H1 (cell line): ENCODE measurements at regions not wholly inside any gene's neighbourhood (a gene's known extent, or its start where the extent isn't known, plus 50 kb on each side); places are given as distances from the start of the nearest gene placed in this dataset.

ENCODE experiments used
- CEBPB ChIP-seq: IDR thresholded peaks from 2 replicates; pipeline ENCODE4 v1.6.1; 2012; ENCODE audit warnings: low read depth, low read length
- EZH2 ChIP-seq: fragments of 200-600 bp; sonication (generic); IDR thresholded peaks from 2 replicates; pipeline ENCODE4 v1.7.1; 2012; ENCODE audit warnings: low read depth, mild to moderate bottlenecking, moderate library complexity, low read length, inconsistent platforms; ENCODE audit not compliant: severe bottlenecking
- MAFK ChIP-seq: IDR thresholded peaks from 2 replicates; pipeline ENCODE4 v1.6.1; 2012; ENCODE audit warnings: low read depth, mild to moderate bottlenecking, improper control_type of control experiment, low read length
- MAX ChIP-seq: IDR thresholded peaks from 2 replicates; pipeline ENCODE4 v1.6.1; 2012; ENCODE audit warnings: inconsistent platforms
- ZNF274 ChIP-seq: IDR thresholded peaks from 2 replicates; pipeline ENCODE4 v1.7.0; 2012; ENCODE audit warnings: low read length, borderline replicate concordance; ENCODE audit errors: extremely low read depth
- TF ChIP-seq, protein P1 (sequence below), 3 experiments: IDR thresholded peaks; 1 replicate in 2 of 3; 2 replicates in 1 of 3; pipeline versions ENCODE4 v1.5.1 to v1.6.1; 2011; ENCODE audit warnings: low read length in 3 of 3, mild to moderate bottlenecking in 3 of 3, inconsistent platforms in 2 of 3, low read depth in 1 of 3, moderate library complexity in 1 of 3; ENCODE audit not compliant: insufficient read depth in 1 of 3; ENCODE audit errors: control extremely low read depth in 1 of 3

DNA sequence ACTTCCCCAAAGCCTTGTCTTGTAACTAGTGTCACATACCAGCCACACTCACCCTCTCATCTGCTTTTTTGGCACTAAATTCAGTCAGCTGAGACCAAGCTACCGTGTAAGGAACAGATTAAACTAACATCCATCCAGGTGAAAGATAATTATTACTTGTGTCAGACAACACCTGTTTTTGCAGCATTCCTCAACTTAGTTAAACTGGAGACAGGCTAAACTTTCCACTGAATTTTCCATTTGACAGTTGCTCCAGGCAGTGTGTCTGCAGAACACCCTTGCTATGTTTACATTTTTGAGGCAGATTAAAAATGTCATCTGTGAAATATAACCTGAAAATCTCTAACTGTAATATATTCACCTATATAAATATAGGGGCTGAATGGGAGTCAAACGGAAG lies 73.6 kb downstream of the CYP26A1 start:
- TF ChIP-seq ZNF274 (no peak), CEBPB (no peak), MAFK (no peak), MAX (no peak), EZH2 (no peak)
- TF ChIP-seq, protein P1, sequence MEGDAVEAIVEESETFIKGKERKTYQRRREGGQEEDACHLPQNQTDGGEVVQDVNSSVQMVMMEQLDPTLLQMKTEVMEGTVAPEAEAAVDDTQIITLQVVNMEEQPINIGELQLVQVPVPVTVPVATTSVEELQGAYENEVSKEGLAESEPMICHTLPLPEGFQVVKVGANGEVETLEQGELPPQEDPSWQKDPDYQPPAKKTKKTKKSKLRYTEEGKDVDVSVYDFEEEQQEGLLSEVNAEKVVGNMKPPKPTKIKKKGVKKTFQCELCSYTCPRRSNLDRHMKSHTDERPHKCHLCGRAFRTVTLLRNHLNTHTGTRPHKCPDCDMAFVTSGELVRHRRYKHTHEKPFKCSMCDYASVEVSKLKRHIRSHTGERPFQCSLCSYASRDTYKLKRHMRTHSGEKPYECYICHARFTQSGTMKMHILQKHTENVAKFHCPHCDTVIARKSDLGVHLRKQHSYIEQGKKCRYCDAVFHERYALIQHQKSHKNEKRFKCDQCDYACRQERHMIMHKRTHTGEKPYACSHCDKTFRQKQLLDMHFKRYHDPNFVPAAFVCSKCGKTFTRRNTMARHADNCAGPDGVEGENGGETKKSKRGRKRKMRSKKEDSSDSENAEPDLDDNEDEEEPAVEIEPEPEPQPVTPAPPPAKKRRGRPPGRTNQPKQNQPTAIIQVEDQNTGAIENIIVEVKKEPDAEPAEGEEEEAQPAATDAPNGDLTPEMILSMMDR (IDR thresholded peaks at IDR 0.05; ENCODE audit: control extremely low read depth in 1 of 3, insufficient read depth in 1 of 3, low read depth in 1 of 3, low read length in 3 of 3): no peak
